ENCODE measurements at regions not wholly inside any gene's neighbourhood (a gene's known extent, or its start where the extent isn't known, plus 50 kb on each side); places are given as distances from the start of the nearest gene placed in this dataset.

DNA sequence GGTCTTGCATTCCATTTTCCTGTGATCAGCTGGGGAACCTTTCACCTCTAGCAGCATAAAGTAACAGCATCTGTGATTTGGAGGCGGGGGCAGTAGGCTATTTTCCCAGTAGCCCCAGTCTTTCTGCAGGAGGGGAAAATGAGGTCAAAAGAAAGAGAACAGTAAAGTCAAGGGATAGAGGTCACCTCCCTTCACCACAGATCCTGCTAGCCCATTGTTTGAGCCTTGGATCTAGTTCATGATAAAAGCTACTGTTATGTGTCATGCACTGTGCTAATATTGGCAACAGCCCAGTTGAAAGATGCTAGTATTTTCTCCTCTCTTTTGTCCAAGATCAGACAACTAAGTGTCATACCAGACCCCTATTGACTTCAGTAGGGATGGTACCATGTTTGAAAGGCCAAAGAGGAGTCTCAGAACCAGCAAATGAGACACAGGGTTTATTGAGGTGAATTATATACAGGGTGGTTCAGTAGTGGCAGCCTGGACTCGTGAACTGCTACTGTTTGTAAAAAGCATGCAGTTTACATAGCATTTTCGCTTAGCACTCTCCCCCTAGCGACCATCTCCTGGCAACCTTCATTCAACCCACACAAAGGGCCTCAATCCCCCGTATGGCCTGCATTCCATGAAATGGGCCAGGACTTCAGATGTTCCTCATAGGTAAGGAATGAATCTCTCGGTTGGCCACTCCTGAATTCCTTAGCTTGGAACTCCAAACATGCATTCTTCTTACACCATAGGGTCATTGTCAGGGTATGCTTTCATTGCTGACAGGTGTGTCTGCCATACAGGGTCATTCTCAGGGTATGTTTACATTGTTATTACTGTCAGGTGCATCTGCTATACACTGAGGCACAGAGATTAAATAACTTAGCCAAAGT is 170.0 kb upstream of the FRMPD4 start:
- TF ChIP-seq CTCF (IDR thresholded peaks at IDR 0.05) (no peak), POLR2A (IDR thresholded peaks at IDR 0.05) (no peak), POLR2AphosphoS5 (IDR thresholded peaks at IDR 0.05) (no peak)

Measured in breast epithelium (tissue), 3 donors.